VCaP (cell line): ENCODE measurements at regions not wholly inside any gene's neighbourhood (a gene's known extent, or its start where the extent isn't known, plus 50 kb on each side); places are given as distances from the start of the nearest gene placed in this dataset.

Experiments
- H3K27ac ChIP-seq: fragments of 450-650 bp; 2 replicates; pipeline ENCODE4 v1.5.1; 2017
- CTCF ChIP-seq: fragments of 450-650 bp; conservative IDR thresholded peaks from 2 replicates; pipeline ENCODE4 v1.5.1; 2017; ENCODE audit warnings: mild to moderate bottlenecking, moderate library complexity

GRCh38 chr1:222416001-222416791 lies 131.7 kb downstream of the HHIPL2 start:
- TF ChIP-seq CTCF: no peak

GRCh38 chr1:222415441-222415840 lies 132.5 kb downstream of the HHIPL2 start:
- TF ChIP-seq CTCF: no peak
- no peak overlapping the region for H3K27ac ChIP-seq

More at GRCh38 chr1:222416001-222416791, 131.7 kb downstream of the HHIPL2 start:
- H3K27ac ChIP-seq: no peak overlapping the region

- H3K27ac ChIP-seq: no peak overlapping the region
- TF ChIP-seq CTCF: no peak
Observed at GRCh38 chr1:222413991-222414549, 133.8 kb downstream of the HHIPL2 start.

- H3K27ac ChIP-seq: no peak overlapping the region
- no peak for TF ChIP-seq CTCF
Observed at GRCh38 chr1:222413436-222413835, 134.5 kb downstream of the HHIPL2 start.

GRCh38 chr1:222404710-222405109 lies 143.2 kb downstream of the HHIPL2 start:
- H3K27ac ChIP-seq: no peak overlapping the region
- no peak for TF ChIP-seq CTCF

- no peak for TF ChIP-seq CTCF
- H3K27ac ChIP-seq: no peak overlapping the region
Observed at GRCh38 chr1:222399197-222399596, 148.7 kb downstream of the HHIPL2 start.

GRCh38 chr1:222394224-222394623 lies 153.7 kb downstream of the HHIPL2 start:
- H3K27ac ChIP-seq: no peak overlapping the region
- no peak for TF ChIP-seq CTCF
